ENCODE measurements at regions not wholly inside any gene's neighbourhood (a gene's known extent, or its start where the extent isn't known, plus 50 kb on each side); places are given as distances from the start of the nearest gene placed in this dataset.
A peak's percentile ranks its signal among the peaks of the same experiment; 100 is the strongest.

GRCh38 chr13:104871456-104871855 is 1664.0 kb downstream of the EFNB2 start:
- ATAC-seq: no peak
- no peak overlapping the region for H3K27ac Mint-ChIP-seq
- no peaks in the 10 kb centered on the region for H3K27me3 Mint-ChIP-seq
- peaks cover 0 to 18% (median 10%) of the 10 kb centered on the region in 3 donors for H3K36me3 Mint-ChIP-seq
- POLR2A ChIA-PET: no interaction called here
- peaks cover 7 to 31% (median 26%) of the 10 kb centered on the region in 4 donors for H3K4me1 Mint-ChIP-seq
- H3K4me3 Mint-ChIP-seq: no peak overlapping the region
- H3K9me3 Mint-ChIP-seq: peaks cover 9 to 28% (median 12%) of the 10 kb centered on the region in 9 donors
- DNase-seq: no peak

GRCh38 chr13:104869501-104869900 is 1666.0 kb downstream of the EFNB2 start:
- POLR2A ChIA-PET: no interaction called here
- DNase-seq (peak in 2 of 10 donors; percentile 12 to 47), ATAC-seq (peak; percentile 25 to 85)
- Mint-ChIP-seq H3K36me3 (peaks cover 0 to 18% (median 10%) of the 10 kb centered on the region in 3 donors), H3K9me3 (peaks cover 9 to 28% (median 12%) of the 10 kb centered on the region in 9 donors), H3K4me1 (peaks cover 2 to 18% (median 14%) of the 10 kb centered on the region in 4 donors), H3K4me3 (no peak overlapping the region), H3K27me3 (no peaks in the 10 kb centered on the region), H3K27ac (no peak overlapping the region)

- H3K4me1 Mint-ChIP-seq: peaks cover 1 to 15% (median 13%) of the 10 kb centered on the region in 4 donors
- DNase-seq: no peak
- H3K9me3 Mint-ChIP-seq: peaks cover 9 to 28% (median 12%) of the 10 kb centered on the region in 9 donors
- POLR2A ChIA-PET: no interaction called here
- H3K4me3 Mint-ChIP-seq: no peak overlapping the region
- no peak for ATAC-seq
- peaks cover 0 to 18% (median 10%) of the 10 kb centered on the region in 3 donors for H3K36me3 Mint-ChIP-seq
- peak overlapping the region in 1 of 10 donors; percentile 47 for H3K27ac Mint-ChIP-seq
- H3K27me3 Mint-ChIP-seq: no peaks in the 10 kb centered on the region
Measured at GRCh38 chr13:104868806-104869205, 1666.7 kb downstream of the EFNB2 start.

GRCh38 chr13:104855581-104855980 is 1679.9 kb downstream of the EFNB2 start:
- ATAC-seq (no peak), DNase-seq (no peak)
- Mint-ChIP-seq H3K27me3 (no peaks in the 10 kb centered on the region), H3K36me3 (no peaks in the 10 kb centered on the region), H3K4me3 (no peak overlapping the region), H3K9me3 (peaks cover 0 to 3% (median 0%) of the 10 kb centered on the region in 9 donors), H3K4me1 (no peaks in the 10 kb centered on the region), H3K27ac (peak overlapping the region in 1 of 10 donors; percentile 4)
- POLR2A ChIA-PET: no interaction called here

DNA sequence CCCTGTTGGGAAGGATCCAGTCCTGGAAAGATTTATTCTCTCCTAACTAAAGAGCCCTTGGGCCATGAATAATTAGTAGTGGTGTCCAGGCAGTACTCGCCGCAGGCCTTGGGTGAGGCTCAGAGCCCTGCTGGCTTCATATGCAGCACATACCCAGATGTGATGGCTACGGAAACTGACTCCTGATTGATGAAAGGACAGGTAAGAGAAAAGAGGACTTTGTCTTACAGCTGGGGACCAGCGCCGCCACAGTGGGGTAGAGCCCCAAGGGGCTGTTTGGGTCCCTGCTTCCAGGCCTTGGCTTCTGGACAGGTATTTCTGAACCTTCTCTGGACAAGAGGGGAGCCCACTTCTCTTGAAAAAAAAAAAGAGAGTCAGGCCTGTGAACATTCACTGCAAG is 1680.8 kb downstream of the EFNB2 start:
- H3K4me1 Mint-ChIP-seq: no peaks in the 10 kb centered on the region
- H3K9me3 Mint-ChIP-seq: peaks cover 0 to 2% (median 0%) of the 10 kb centered on the region in 9 donors
- no peak overlapping the region for H3K27ac Mint-ChIP-seq
- POLR2A ChIA-PET: no interaction called here
- ATAC-seq (no peak), DNase-seq (no peak)
- no peak overlapping the region for H3K4me3 Mint-ChIP-seq
- no peaks in the 10 kb centered on the region for H3K27me3 Mint-ChIP-seq
- no peaks in the 10 kb centered on the region for H3K36me3 Mint-ChIP-seq

DNA sequence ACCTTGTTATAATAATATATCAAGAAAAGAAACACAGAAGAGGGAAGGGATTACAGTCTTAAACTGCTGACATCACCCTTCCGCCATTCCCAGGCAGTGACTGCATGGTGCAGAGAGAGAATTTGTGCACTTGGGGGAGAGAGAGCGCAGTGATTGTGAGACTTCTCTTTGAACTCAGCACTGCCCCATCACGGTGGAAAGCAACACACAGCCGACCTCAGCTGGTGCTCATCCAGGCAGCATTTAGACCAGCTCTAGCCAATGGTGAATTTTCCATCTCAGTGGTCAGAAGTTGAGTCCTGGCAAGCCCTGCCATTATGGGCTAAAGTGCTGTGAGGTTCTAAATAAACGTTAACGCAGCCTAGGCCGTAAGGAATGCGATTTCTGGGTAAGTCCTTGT is 1681.5 kb downstream of the EFNB2 start:
- Mint-ChIP-seq H3K27ac (no peak overlapping the region), H3K4me3 (no peak overlapping the region), H3K27me3 (no peaks in the 10 kb centered on the region), H3K9me3 (no peaks in the 10 kb centered on the region), H3K36me3 (no peaks in the 10 kb centered on the region), H3K4me1 (no peaks in the 10 kb centered on the region)
- POLR2A ChIA-PET: no interaction called here
- no peak for DNase-seq
- no peak for ATAC-seq

- no peak for ATAC-seq
- DNase-seq: no peak
- Mint-ChIP-seq H3K27ac (peak overlapping the region in 1 of 10 donors; percentile 19), H3K9me3 (no peaks in the 10 kb centered on the region), H3K27me3 (no peaks in the 10 kb centered on the region), H3K4me1 (no peaks in the 10 kb centered on the region), H3K4me3 (no peak overlapping the region), H3K36me3 (no peaks in the 10 kb centered on the region)
- POLR2A ChIA-PET: no interaction called here
Measured at GRCh38 chr13:104847922-104848321, 1687.5 kb downstream of the EFNB2 start.

DNA sequence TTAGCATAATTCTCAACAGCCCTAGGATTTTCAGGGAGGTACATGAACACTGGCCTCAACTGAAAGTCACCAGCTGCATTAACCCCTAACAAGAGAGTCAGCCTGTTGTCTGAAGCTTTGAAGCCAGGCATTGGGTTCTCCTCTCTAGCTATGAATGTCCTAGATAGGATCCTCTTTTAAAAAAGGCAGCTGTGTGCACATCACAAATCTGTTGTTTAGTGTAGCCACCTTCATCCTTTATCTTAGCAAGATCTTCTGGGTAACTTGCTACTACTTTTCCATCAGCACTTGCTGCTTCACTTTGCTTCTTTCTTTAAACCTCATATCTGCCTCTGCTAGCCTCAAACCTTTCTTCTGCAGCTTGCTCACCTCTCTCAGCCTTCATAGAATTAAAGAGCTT is 1692.1 kb downstream of the EFNB2 start:
- POLR2A ChIA-PET: no interaction called here
- ATAC-seq (no peak), DNase-seq (no peak)
- H3K4me3 Mint-ChIP-seq: no peak overlapping the region
- H3K9me3 Mint-ChIP-seq: no peaks in the 10 kb centered on the region
- H3K36me3 Mint-ChIP-seq: no peaks in the 10 kb centered on the region
- H3K4me1 Mint-ChIP-seq: no peaks in the 10 kb centered on the region
- no peaks in the 10 kb centered on the region for H3K27me3 Mint-ChIP-seq
- H3K27ac Mint-ChIP-seq: peak overlapping the region in 1 of 10 donors; percentile 16

DNA sequence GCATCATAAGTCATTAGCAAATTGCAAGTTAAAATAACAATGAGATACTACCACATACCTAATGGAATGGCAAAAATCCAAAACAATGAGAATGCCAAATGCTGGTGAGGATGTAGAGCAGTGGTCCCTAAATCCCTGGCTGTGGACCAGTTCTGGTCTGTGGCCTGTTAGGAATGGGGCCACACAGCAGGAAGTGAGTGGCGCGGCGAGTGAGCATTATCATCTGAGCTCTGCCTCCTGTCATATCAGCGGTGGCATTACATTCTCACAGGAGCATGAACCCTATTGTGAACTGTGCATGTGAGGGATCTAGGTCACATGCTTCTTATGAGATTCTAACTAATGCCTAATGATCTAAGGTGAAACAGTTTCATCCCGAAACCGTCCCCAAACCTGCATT is 1694.4 kb downstream of the EFNB2 start:
- H3K36me3 Mint-ChIP-seq: no peaks in the 10 kb centered on the region
- POLR2A ChIA-PET: no interaction called here
- no peak for ATAC-seq

DNA sequence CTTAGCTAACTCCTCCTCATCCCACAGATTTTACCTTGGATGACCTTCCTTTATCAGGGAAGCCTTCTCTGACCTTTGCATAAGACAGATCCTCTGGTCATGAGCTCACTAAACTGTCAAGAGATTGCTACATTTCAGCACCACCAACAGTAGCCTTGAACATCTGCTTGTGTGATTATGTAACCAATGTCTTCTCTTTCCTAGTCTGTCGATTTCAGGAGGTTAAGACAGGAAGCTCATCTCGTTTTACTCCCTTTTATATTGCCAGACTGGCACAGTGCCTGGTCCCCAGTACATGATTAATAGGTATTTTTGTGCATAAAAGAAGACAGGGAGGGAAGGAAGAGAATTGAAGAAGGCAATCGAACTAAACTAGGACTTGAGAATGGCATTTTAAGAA is 1697.7 kb downstream of the EFNB2 start:
- DNase-seq (no peak), ATAC-seq (no peak)
- Mint-ChIP-seq H3K4me3 (no peak overlapping the region), H3K27me3 (peaks cover 0 to 3% (median 0%) of the 10 kb centered on the region in 5 donors), H3K36me3 (no peaks in the 10 kb centered on the region), H3K27ac (no peak overlapping the region), H3K9me3 (peaks cover 0 to 4% (median 0%) of the 10 kb centered on the region in 9 donors), H3K4me1 (peaks cover 0 to 7% (median 4%) of the 10 kb centered on the region in 4 donors)
- POLR2A ChIA-PET: no interaction called here

More for the DNA sequence above, 1694.4 kb downstream of the EFNB2 start:
- Mint-ChIP-seq H3K4me3 (no peak overlapping the region), H3K4me1 (peaks cover 0 to 7% (median 4%) of the 10 kb centered on the region in 4 donors), H3K27me3 (no peaks in the 10 kb centered on the region), H3K9me3 (peaks cover 0 to 4% (median 0%) of the 10 kb centered on the region in 9 donors), H3K27ac (peak overlapping the region in 1 of 10 donors; percentile 47)
- no peak for DNase-seq

- Mint-ChIP-seq H3K9me3 (peaks cover 0 to 4% (median 0%) of the 10 kb centered on the region in 9 donors), H3K4me1 (peaks cover 0 to 7% (median 4%) of the 10 kb centered on the region in 4 donors), H3K27me3 (peaks cover 0 to 4% (median 0%) of the 10 kb centered on the region in 5 donors), H3K4me3 (no peak overlapping the region), H3K36me3 (no peaks in the 10 kb centered on the region), H3K27ac (no peak overlapping the region)
- DNase-seq (no peak), ATAC-seq (no peak)
- POLR2A ChIA-PET: interaction anchor here (0.6 kb wide), 1 partner anchor 17 kb away, joined by 5 read pairs; no protein-coding TSS in a partner anchor
Measured at GRCh38 chr13:104833221-104833620, 1702.2 kb downstream of the EFNB2 start.

DNA sequence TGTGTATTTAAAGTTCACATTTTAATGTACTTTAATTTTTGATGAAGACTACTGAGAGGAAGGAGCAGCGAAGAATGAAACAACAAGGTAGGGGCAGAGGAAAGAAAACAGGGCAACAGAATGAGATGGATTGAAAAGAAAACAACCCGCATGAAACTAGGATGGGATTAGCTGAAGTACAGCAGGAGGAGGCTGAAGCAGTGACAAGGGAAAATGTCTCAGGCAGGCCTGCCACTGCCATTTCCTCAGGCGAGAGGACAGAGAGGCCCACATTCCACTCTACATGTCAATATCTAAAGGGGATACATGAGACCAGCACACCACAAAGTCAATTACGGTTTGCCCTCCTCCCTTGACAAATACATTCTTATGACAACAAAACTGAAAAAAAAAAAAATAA is 1703.2 kb downstream of the EFNB2 start:
- Mint-ChIP-seq H3K4me3 (no peak overlapping the region), H3K27ac (peak overlapping the region in 1 of 10 donors; percentile 61), H3K4me1 (no peaks in the 10 kb centered on the region), H3K27me3 (peaks cover 0 to 7% (median 0%) of the 10 kb centered on the region in 5 donors), H3K9me3 (peaks cover 0 to 3% (median 0%) of the 10 kb centered on the region in 9 donors), H3K36me3 (no peaks in the 10 kb centered on the region)
- POLR2A ChIA-PET: no interaction called here
- DNase-seq (no peak), ATAC-seq (no peak)

DNA sequence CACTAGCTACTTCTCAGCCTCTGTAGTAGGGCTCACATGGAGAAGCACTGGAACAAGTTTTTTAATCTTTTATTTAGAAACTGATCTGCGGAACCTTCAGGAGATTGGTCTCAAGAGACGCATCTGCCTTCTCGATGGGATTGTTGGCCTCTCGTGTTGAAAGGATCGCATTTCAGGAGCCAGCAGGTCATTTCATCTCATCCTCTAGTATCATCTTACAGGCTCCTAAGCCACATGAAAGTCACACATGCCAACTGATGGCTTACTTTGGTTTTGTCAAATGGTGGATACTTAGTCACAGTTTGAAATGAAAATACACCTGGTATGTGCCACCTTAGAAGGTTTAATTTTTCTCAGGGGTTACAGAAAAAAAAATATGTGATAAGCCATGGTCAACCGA is 1703.6 kb downstream of the EFNB2 start:
- Mint-ChIP-seq H3K36me3 (no peaks in the 10 kb centered on the region), H3K4me3 (no peak overlapping the region), H3K9me3 (peaks cover 0 to 7% (median 0%) of the 10 kb centered on the region in 9 donors), H3K4me1 (no peaks in the 10 kb centered on the region), H3K27me3 (peaks cover 0 to 9% (median 0%) of the 10 kb centered on the region in 5 donors), H3K27ac (no peak overlapping the region)
- DNase-seq (no peak), ATAC-seq (no peak)
- POLR2A ChIA-PET: no interaction called here

GRCh38 chr13:104823709-104824108 is 1711.8 kb downstream of the EFNB2 start:
- peaks cover 0 to 2% (median 0%) of the 10 kb centered on the region in 4 donors for H3K4me1 Mint-ChIP-seq
- no peak for ATAC-seq

More at GRCh38 chr13:104823709-104824108, 1711.8 kb downstream of the EFNB2 start:
- Mint-ChIP-seq H3K4me3 (no peak overlapping the region), H3K27me3 (peaks cover 0 to 5% (median 0%) of the 10 kb centered on the region in 5 donors), H3K36me3 (no peaks in the 10 kb centered on the region), H3K27ac (no peak overlapping the region), H3K9me3 (peaks cover 0 to 23% (median 2%) of the 10 kb centered on the region in 9 donors)
- DNase-seq: no peak
- POLR2A ChIA-PET: no interaction called here

All from naive thymus-derived CD8-positive, alpha-beta T cell (primary cell).